ENCODE measurements at regions not wholly inside any gene's neighbourhood (a gene's known extent, or its start where the extent isn't known, plus 50 kb on each side); places are given as distances from the start of the nearest gene placed in this dataset.
A peak's percentile ranks its signal among the peaks of the same experiment; 100 is the strongest.

DNA sequence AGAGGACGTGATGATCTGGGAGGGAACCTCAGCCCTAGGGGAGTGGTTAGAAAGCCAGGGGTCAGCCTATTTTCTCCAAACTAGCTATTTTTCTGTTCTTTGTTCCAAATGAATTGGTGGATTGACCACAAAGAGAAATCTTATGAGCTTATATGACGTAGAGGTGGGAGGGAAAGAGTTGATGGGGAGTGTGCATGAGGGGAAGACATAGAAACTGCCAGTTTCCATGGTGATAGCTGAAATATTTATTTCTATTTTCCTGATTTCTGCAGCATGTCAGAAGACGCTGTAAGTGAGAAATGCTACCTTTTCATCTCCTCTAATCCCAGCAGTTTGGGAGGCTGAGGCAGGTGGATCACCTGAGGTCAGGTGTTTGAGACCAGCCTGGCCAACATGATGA, 51.4 kb upstream of the CISTR start:
- Histone ChIP-seq H3K27ac (no peak overlapping the region), H3K4me3 (no peak overlapping the region)

DNA sequence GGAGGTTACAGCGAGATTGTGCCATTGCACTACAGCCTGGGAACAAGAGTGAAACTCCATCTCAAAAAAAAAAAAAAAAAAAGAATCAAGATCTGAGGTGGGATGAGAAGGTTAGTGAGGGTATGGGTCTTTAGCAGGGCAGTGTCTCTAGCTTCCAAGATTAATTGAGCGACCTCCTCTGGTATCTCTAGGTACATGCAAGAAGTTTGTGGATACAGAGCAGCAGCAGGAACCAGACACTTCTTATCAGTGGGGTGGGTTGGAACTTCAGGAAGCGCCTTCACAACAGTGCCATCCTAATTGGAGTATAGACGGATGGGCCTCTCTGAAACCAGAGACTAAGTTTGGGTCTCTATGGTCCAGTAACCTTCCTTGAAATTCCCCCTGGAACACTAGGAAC, 51.9 kb upstream of the CISTR start:
- H3K4me3 ChIP-seq = no peak overlapping the region
- no peak overlapping the region for H3K27ac ChIP-seq

DNA sequence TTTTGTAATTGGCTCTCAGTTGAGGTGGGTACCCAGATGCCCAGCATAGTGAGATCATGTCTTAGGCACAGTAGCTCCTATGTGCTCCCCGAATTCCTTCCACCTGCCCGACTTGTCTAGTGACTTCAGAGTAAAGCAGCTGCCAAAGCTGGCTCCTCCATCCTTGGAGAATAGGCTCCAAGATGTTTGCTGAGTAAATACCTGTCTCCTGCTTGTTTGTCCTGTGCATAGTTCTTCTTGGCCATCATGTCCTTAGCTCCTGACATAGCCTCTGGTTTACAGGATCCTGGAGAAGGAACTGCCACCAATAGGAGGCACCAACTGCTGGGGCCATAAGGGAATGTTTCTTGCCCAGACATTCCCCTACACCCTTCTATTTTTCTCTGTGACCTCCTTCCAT, 52.6 kb upstream of the CISTR start:
- no peak overlapping the region for H3K4me3 ChIP-seq
- H3K27ac ChIP-seq = peak overlapping the region in 2 of 21 experiments; percentile 54 to 65

DNA sequence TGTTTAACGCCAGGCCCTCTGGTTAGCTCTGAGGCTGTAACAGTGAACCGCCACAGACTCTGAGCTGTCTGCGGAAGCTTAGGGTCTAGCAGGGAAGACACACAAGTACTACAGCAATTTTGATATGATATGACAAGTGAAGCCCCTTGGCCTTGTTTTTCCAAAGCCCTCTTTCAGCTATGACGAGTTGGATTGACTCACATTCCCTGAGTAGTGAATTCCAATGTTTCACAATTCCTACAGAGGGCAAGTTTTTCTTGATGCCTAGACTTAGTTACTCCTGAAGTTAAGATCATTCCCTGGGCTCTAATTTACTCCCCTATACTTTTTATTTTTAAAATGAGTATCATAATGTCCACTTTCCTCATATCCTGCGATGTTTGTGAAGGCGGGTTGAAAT, 53.3 kb upstream of the CISTR start:
- no peak overlapping the region for H3K4me3 ChIP-seq
- peak overlapping the region in 3 of 21 experiments; percentile 47 to 65 (median 54) for H3K27ac ChIP-seq

DNA sequence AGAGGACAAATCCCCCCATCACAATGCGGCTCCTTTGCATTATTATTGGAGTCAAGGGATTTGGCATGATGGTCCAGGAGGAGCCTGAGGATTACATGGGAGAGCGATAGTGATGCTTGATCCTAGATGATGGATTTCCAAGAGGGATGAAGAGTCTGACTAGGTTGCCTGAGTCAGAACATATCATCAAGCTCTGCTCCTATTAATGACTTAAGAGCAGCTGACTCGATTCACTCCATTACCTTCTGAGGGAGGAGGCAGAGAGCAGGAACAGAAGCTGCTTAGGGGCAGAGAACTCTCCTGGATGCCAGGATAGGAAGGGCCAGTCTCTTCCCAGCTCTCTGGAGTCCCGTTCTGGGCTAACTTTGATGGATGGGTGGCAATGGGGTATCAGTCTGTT, 54.0 kb upstream of the CISTR start:
- H3K4me3 ChIP-seq = no peak overlapping the region
- peak overlapping the region in 1 of 21 experiments; percentile 32 for H3K27ac ChIP-seq

DNA sequence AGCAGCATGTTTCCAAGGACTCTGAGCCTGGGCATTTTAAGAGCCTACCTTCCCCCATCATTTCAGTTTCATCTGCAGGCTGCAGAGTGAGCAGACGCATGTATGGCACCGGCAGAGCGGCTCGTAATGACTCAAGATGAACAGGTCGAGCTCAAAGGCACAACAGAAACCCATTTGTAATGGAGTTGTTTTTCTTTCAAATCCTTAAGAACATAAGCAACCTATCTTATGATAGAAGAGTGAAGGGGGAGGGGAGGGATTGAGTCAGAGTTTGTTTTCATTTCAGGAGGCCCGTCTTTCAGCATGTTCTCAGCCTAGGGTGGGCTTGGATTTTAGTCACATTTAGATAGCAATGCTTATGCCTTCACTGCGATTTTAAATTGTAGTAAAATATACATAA, 54.9 kb upstream of the CISTR start:
- peak overlapping the region in 1 of 21 experiments; percentile 63 for H3K27ac ChIP-seq
- H3K4me3 ChIP-seq = no peak overlapping the region

- Histone ChIP-seq H3K27ac (peak overlapping the region in 1 of 21 experiments; percentile 5), H3K4me3 (no peak overlapping the region)
Measured at GRCh38 chr12:53807322-53807860, 55.6 kb upstream of the CISTR start.

- no peak overlapping the region for H3K27ac ChIP-seq
Measured at GRCh38 chr12:53808023-53808705, 56.4 kb upstream of the CISTR start.

GRCh38 chr12:53809005-53809404, 57.2 kb upstream of the CISTR start:
- no peak overlapping the region for H3K4me3 ChIP-seq
- no peak overlapping the region for H3K27ac ChIP-seq

More at GRCh38 chr12:53808023-53808705, 56.4 kb upstream of the CISTR start:
- no peak overlapping the region for H3K4me3 ChIP-seq

DNA sequence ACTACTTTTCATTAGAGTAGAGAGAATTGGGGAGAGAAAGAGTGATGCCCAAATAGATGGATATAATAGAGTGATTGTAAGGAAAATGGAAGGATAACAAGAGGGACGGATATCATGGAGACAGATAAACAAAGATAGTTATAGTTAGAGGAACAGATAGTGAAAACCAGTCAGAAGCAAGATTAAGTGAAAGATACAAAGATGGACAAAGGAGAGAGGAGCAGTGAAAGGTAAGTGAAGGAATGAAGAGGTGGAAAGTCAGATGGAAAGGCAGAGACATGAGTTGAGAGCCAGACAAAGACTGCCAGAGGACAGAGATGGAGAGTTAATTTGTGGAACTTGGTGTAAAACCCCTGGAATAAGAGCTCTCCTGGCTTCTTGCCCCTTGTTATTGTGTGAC, 59.2 kb upstream of the CISTR start:
- no peak overlapping the region for H3K4me3 ChIP-seq
- H3K27ac ChIP-seq = no peak overlapping the region

DNA sequence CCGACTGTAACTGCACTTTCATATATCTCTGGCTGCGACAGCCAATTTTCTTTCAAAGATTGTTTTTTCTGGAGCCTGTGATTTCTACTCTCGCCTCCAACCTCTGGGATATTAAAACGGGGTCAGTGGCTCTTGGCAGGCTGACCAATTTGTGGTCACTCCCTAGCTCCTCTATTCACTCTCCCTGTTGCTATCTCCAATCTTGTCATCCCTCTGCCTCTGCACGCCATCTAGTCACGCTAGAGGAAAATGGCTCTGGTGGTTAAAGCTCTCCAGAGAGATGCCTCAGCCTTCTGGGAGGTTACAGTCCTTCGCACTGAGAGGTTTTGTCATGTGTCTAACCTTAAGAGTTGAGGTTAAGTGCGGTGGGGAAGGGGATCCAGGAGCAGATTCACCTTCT, 59.8 kb upstream of the CISTR start:
- no peak overlapping the region for H3K4me3 ChIP-seq
- no peak overlapping the region for H3K27ac ChIP-seq

GRCh38 chr12:53816360-53817020, 64.7 kb upstream of the CISTR start:
- no peak overlapping the region for H3K4me3 ChIP-seq
- H3K27ac ChIP-seq = peak overlapping the region in 1 of 21 experiments; percentile 41

DNA sequence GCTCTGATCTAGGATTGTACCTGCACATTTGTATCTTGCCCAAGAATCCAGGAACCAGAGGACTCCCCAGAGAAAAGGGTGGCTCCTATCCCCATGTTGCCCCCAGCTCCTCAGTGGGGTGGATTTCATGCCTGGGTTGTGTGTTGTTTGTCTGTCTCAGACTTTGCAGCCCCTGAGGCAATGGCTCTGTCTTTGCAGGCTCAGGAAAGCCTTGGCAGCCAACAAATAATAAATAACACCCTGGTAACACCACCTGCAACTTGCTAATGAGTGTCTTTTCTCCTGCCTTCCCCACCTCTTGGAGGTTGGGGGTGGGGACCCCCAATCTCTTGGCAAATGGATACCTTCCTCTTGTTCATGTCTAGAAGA, 65.2 kb upstream of the CISTR start:
- peak overlapping the region in 2 of 21 experiments; percentile 14 to 41 for H3K27ac ChIP-seq
- H3K4me3 ChIP-seq = no peak overlapping the region

GRCh38 chr12:53820514-53821306, 68.9 kb upstream of the CISTR start:
- Histone ChIP-seq H3K27ac (no peak overlapping the region), H3K4me3 (no peak overlapping the region)

DNA sequence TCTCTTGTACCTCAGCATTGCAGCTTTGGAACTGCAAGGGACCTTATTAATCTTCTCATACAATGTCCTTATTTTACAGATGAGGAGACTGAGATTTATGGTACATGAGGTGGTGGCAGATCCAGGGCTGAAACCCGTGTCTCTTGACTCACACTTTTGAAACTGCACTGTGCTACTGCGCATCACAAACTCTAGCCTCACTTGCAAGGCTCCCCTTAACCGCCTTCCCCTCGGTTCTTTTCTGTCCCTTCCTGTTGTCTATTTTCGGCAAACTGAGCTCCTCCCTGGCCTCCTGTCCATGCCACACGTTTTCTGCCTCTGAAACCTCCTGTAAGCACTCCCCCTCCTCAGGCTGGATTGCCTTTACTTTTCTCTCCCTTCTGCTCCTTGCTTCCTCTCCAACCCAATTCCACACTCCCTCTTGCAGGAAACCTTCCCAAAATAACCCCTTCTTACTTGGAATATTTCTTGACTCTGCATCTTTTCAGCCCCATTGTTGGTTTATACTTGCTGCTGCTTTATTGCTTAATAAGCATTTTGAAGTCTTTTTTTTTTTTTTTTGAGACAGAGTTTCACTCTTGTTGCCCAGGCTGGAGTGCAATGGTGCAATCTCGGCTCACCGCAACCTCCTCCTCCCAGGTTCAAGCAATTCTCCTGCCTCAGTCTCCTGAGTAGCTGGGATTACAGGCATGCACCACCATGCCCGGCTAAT, 72.4 kb upstream of the CISTR start:
- H3K4me3 ChIP-seq = no peak overlapping the region
- H3K27ac ChIP-seq = no peak overlapping the region

GRCh38 chr12:53825246-53826081, 73.7 kb upstream of the CISTR start:
- H3K4me3 ChIP-seq = no peak overlapping the region

GRCh38 chr12:53827306-53827705, 75.5 kb upstream of the CISTR start:
- H3K4me3 ChIP-seq = no peak overlapping the region
- no peak overlapping the region for H3K27ac ChIP-seq

More at GRCh38 chr12:53825246-53826081, 73.7 kb upstream of the CISTR start:
- peak overlapping the region in 1 of 21 experiments; percentile 16 for H3K27ac ChIP-seq

- Histone ChIP-seq H3K4me3 (no peak overlapping the region), H3K27ac (no peak overlapping the region)
Measured at GRCh38 chr12:53828598-53828997, 76.8 kb upstream of the CISTR start.

Measured in skin epidermis (tissue), 12 donors.